OCI-LY1 (cell line): ENCODE measurements at regions not wholly inside any gene's neighbourhood (a gene's known extent, or its start where the extent isn't known, plus 50 kb on each side); places are given as distances from the start of the nearest gene placed in this dataset.

ENCODE experiments used
- CTCF ChIP-seq: fragments of 200-600 bp; sonication (generic), shearing (Covaris generic); IDR thresholded peaks from 2 replicates; pipeline ENCODE4 v1.5.1; 2017; ENCODE audit warnings: mild to moderate bottlenecking, antibody characterized with exemption, low read length, moderate library complexity, mixed read lengths
- EZH2 ChIP-seq: fragments of 200-600 bp; sonication (generic), shearing (Covaris generic); IDR thresholded peaks from 2 replicates; pipeline ENCODE4 v1.8.0; 2017; ENCODE audit warnings: borderline replicate concordance, mixed run types, mild to moderate bottlenecking, antibody characterized with exemption, low read length, moderate library complexity, mixed read lengths

GRCh38 chr5:82562696-82563240 is 284.6 kb upstream of the RPS23 start:
- no peak for TF ChIP-seq CTCF
- TF ChIP-seq EZH2, result no peak
